Upper lobe of right lung (tissue), 1 donor: ENCODE measurements at regions not wholly inside any gene's neighbourhood (a gene's known extent, or its start where the extent isn't known, plus 50 kb on each side); places are given as distances from the start of the nearest gene placed in this dataset.
A peak's percentile ranks its signal among the peaks of the same experiment; 100 is the strongest.

Source experiments
- ATAC-seq: fragments of 200-7000 bp; cut with Tn5 transposase; one replicate; pipeline ENCODE4 v1.9.1; 2020; ENCODE audit warnings: mild to moderate bottlenecking, moderate library complexity
- DNase-seq: peaks from one replicate; pipeline ENCODE4 v3.0.0-alpha.2; 2020
- H3K27ac ChIP-seq: fragments of 200-600 bp; one replicate; pipeline ENCODE4 v1.8.0; 2022
- H3K27me3 ChIP-seq: fragments of 200-600 bp; one replicate; pipeline ENCODE4 v1.8.0; 2022; ENCODE audit warnings: mild to moderate bottlenecking
- H3K36me3 ChIP-seq: fragments of 200-600 bp; one replicate; pipeline ENCODE4 v1.8.0; 2022
- H3K4me1 ChIP-seq: fragments of 200-600 bp; one replicate; pipeline ENCODE4 v1.8.0; 2022
- H3K4me3 ChIP-seq: fragments of 200-600 bp; one replicate; pipeline ENCODE4 v1.8.0; 2022; ENCODE audit warnings: mild to moderate bottlenecking
- H3K9me3 ChIP-seq: fragments of 200-600 bp; one replicate; pipeline ENCODE4 v1.8.0; 2022
- intact Hi-C: fragments of 100-400 bp; cut with DNase I; formaldehyde crosslinking; loops from one replicate; pipeline ENCODE4 v1.11.0; 2022
- TF ChIP-seq, protein P1 (sequence below): fragments of 200-600 bp; IDR thresholded peaks from one replicate; pipeline ENCODE4 v1.8.0; 2022; ENCODE audit warnings: antibody characterized with exemption
- donor health status: DM: no; HTN: yes; CAD: no; lungs with severe emphysema.

DNA sequence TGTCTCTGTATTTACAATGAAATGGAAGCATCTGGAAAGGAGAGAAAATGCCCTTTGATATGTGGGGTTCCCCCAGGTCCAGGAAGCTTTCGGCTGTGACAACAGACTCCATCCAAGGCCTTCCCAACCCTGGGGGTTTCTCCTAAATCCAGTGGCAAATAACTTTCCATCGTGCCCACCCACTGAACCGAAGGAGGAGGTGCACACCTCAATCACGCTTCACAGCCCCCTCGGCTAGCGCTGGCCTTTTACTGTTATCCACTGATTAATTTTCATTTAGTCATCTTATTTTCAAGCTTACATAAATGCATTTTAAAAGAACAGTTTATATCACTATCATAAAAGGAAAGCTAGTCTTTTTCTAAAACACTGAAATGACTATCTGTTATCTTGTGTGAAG, 286.8 kb upstream of the ZMIZ1 start:
- Histone ChIP-seq H3K36me3 (no peaks in the 10 kb centered on the region), H3K9me3 (no peaks in the 10 kb centered on the region), H3K27me3 (no peaks in the 10 kb centered on the region), H3K27ac (no peak overlapping the region), H3K4me1 (no peaks in the 10 kb centered on the region), H3K4me3 (no peak overlapping the region)
- no peak for DNase-seq
- intact Hi-C loops = no loop called here
- TF ChIP-seq, protein P1, sequence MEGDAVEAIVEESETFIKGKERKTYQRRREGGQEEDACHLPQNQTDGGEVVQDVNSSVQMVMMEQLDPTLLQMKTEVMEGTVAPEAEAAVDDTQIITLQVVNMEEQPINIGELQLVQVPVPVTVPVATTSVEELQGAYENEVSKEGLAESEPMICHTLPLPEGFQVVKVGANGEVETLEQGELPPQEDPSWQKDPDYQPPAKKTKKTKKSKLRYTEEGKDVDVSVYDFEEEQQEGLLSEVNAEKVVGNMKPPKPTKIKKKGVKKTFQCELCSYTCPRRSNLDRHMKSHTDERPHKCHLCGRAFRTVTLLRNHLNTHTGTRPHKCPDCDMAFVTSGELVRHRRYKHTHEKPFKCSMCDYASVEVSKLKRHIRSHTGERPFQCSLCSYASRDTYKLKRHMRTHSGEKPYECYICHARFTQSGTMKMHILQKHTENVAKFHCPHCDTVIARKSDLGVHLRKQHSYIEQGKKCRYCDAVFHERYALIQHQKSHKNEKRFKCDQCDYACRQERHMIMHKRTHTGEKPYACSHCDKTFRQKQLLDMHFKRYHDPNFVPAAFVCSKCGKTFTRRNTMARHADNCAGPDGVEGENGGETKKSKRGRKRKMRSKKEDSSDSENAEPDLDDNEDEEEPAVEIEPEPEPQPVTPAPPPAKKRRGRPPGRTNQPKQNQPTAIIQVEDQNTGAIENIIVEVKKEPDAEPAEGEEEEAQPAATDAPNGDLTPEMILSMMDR = no peak
- ATAC-seq = no peak

DNA sequence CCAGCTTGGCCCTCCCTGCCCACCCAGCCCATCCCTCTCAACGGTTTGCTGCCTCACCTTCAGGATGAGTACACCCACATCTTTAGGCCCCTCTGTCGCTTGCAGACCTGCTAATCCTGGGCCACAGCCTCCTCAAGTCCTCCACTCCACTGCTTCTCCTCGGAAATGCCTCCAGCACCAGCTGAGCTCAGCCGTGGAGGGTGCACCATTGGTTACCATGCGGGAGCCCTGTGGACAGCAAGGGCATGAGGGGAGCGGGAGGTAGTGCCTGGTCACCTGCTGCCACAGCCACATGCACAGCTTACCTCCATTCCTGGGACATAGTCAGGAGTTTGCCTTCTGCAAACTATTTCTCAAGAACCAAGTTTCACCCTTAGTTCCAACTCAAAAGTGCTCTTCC, 286.3 kb upstream of the ZMIZ1 start:
- no peaks in the 10 kb centered on the region for H3K36me3 ChIP-seq
- H3K4me3 ChIP-seq = no peak overlapping the region
- H3K4me1 ChIP-seq = no peaks in the 10 kb centered on the region
- intact Hi-C loops = no loop called here
- DNase-seq = peak; percentile 37
- ATAC-seq = no peak
- H3K27me3 ChIP-seq = no peaks in the 10 kb centered on the region
- H3K27ac ChIP-seq = no peak overlapping the region
- TF ChIP-seq, protein P1 = no peak
- no peaks in the 10 kb centered on the region for H3K9me3 ChIP-seq

DNA sequence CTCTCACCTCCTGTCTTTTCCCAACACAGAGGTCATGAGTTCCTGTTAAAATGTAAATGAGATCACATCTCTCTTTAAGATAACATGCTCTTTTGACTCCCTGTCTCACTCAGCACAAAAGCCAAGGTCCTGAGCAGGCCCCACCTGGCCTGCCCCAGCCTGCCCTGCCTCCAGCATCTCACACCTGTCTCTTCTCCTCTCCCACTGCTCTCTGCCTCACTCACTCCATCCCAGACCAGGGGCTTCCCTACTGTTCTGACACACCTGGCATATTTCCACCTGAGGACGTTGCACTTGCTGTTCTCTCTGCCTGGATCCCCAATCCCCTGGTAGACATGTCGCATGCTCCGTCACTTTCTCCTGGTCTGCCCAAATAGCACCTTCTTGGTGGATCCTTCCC, 285.0 kb upstream of the ZMIZ1 start:
- H3K9me3 ChIP-seq = no peaks in the 10 kb centered on the region
- no peaks in the 10 kb centered on the region for H3K36me3 ChIP-seq
- intact Hi-C loops = no loop called here
- H3K27me3 ChIP-seq = no peaks in the 10 kb centered on the region
- ATAC-seq (no peak), DNase-seq (peak; percentile 15)
- H3K27ac ChIP-seq = no peak overlapping the region
- H3K4me3 ChIP-seq = no peak overlapping the region
- H3K4me1 ChIP-seq = no peaks in the 10 kb centered on the region
- TF ChIP-seq, protein P1 = no peak

DNA sequence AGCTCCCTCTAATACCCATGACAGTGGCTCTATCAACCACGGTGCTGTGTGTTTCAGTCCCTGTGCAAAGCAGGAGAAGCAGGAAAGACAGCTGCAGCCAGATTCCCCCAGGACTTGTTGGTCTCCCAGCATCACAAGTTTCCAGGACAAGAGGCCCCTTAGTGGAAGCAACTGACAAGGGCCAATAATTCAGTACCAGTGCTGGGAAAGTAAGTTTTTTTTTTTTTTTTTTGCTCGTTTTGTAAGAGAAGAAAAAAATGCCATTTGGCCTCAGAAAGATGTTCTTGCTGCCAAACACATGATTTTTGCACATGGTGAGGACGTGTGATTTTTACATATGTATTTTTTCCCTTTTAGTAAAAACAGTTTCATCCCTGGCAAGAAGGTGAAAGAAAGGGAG, 284.2 kb upstream of the ZMIZ1 start:
- Histone ChIP-seq H3K27me3 (no peaks in the 10 kb centered on the region), H3K4me1 (no peaks in the 10 kb centered on the region), H3K36me3 (no peaks in the 10 kb centered on the region), H3K27ac (no peak overlapping the region), H3K4me3 (no peak overlapping the region), H3K9me3 (no peaks in the 10 kb centered on the region)
- intact Hi-C loops = no loop called here
- DNase-seq = no peak
- TF ChIP-seq, protein P1 = no peak
- ATAC-seq = no peak

DNA sequence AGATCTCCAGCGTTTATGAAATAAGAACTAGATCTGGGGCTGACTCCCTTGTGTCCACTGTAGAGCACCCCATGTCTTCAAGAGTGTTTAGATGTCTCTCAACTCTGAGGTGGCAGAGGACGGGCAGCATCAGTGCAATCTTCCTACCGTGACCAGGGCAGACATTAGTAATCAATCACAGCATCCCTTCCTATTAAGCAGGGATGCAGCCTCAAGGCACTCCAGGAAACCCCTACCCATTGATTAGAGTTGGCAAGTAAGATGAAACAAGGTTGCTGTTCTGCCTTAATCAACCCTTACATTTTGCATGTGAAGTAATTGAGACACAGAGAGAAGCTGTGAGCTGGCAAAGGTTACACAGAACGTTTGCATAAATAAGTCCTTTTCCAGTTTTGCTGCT, 283.7 kb upstream of the ZMIZ1 start:
- Histone ChIP-seq H3K27me3 (no peaks in the 10 kb centered on the region), H3K27ac (no peak overlapping the region), H3K36me3 (no peaks in the 10 kb centered on the region), H3K9me3 (no peaks in the 10 kb centered on the region), H3K4me3 (no peak overlapping the region), H3K4me1 (no peaks in the 10 kb centered on the region)
- TF ChIP-seq, protein P1 = no peak
- ATAC-seq (no peak), DNase-seq (no peak)
- intact Hi-C loops = no loop called here

DNA sequence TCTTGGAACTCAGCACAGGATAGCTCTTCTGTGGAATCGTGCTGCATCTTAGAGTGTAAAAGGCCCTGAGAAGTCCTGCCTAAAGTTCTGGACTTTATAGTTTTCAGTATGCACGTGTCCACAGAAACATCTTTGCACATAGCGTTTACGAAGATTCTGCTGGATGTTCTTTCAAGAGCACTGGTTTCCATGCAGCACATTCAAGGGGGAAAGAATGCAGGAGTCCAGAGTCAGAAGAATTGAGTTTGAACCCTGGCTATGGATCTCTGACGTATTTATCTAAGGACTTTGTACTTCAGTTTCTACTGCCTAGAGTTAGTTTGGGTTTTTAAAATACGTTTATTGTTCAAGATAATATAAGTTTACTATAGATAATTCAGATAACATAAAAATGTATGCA, 282.8 kb upstream of the ZMIZ1 start:
- TF ChIP-seq, protein P1 = no peak
- ATAC-seq (no peak), DNase-seq (no peak)
- H3K27ac ChIP-seq = no peak overlapping the region
- intact Hi-C loops = no loop called here
- H3K36me3 ChIP-seq = no peaks in the 10 kb centered on the region
- no peaks in the 10 kb centered on the region for H3K27me3 ChIP-seq
- no peaks in the 10 kb centered on the region for H3K4me1 ChIP-seq
- H3K9me3 ChIP-seq = no peaks in the 10 kb centered on the region
- no peak overlapping the region for H3K4me3 ChIP-seq
